HEK293T (cell line): ENCODE measurements at regions not wholly inside any gene's neighbourhood (a gene's known extent, or its start where the extent isn't known, plus 50 kb on each side); places are given as distances from the start of the nearest gene placed in this dataset.

ENCODE experiments used
- BHLHE40 ChIP-seq: fragments of 450-650 bp; IDR thresholded peaks from 2 replicates; pipeline ENCODE4 v1.6.1; 2016; ENCODE audit warnings: mild to moderate bottlenecking, moderate library complexity, borderline replicate concordance
- CTBP1 ChIP-seq: fragments of 450-650 bp; IDR thresholded peaks from 2 replicates; pipeline ENCODE4 v1.6.1; 2016; ENCODE audit warnings: borderline replicate concordance
- FOXK2 ChIP-seq: fragments of 450-650 bp; IDR thresholded peaks from 2 replicates; pipeline ENCODE4 v1.6.1; 2016; ENCODE audit warnings: mild to moderate bottlenecking
- FOXM1 ChIP-seq: fragments of 450-650 bp; IDR thresholded peaks from 2 replicates; pipeline ENCODE4 v1.6.1; 2017; ENCODE audit warnings: mild to moderate bottlenecking, borderline replicate concordance
- LEF1 ChIP-seq: fragments of 450-650 bp; IDR thresholded peaks from 2 replicates; pipeline ENCODE4 v1.6.1; 2017; ENCODE audit warnings: mild to moderate bottlenecking, borderline replicate concordance
- PKNOX1 ChIP-seq: fragments of 450-650 bp; IDR thresholded peaks from 2 replicates; pipeline ENCODE4 v1.6.1; 2016
- SP1 ChIP-seq: fragments of 450-650 bp; IDR thresholded peaks from 2 replicates; pipeline ENCODE4 v1.6.1; 2017
- SUZ12 ChIP-seq: fragments of 450-650 bp; IDR thresholded peaks from 2 replicates; pipeline ENCODE4 v1.6.1; 2016; ENCODE audit warnings: mild to moderate bottlenecking
- ZNF384 ChIP-seq: fragments of 450-650 bp; IDR thresholded peaks from 2 replicates; pipeline ENCODE4 v1.6.1; 2016

- no peak for TF ChIP-seq CTBP1
- no peak for TF ChIP-seq SP1
- TF ChIP-seq BHLHE40: no peak
- TF ChIP-seq LEF1: no peak
- no peak for TF ChIP-seq PKNOX1
- no peak for TF ChIP-seq FOXM1
- TF ChIP-seq SUZ12: no peak
- no peak for TF ChIP-seq FOXK2
- TF ChIP-seq ZNF384: no peak
Observed at GRCh38 chr1:218209351-218209861, 75.7 kb upstream of the RRP15 start.
